ENCODE measurements at regions not wholly inside any gene's neighbourhood (a gene's known extent, or its start where the extent isn't known, plus 50 kb on each side); places are given as distances from the start of the nearest gene placed in this dataset.

GRCh38 chr5:81896764-81897163, 75.1 kb upstream of the ATG10 start:
- DNase-seq: no peak
- Histone ChIP-seq H3K4me1 (ENCODE audit: control insufficient read depth, insufficient read depth, low read length) (no peaks in the 10 kb centered on the region), H3K27ac (ENCODE audit: low read length) (no peak overlapping the region), H3K9me3 (ENCODE audit: control insufficient read depth, low read length) (no peaks in the 10 kb centered on the region), H3K27me3 (ENCODE audit: control insufficient read depth, insufficient read depth) (no peaks in the 10 kb centered on the region), H3K4me3 (ENCODE audit: low read length) (no peak overlapping the region)
- intact Hi-C loops (cut with DNase I): no loop called here
- no peak for ATAC-seq
- WGBS: 88% methylated on average over 1 of the region's 1 CpG

GRCh38 chr5:81895307-81895706, 76.5 kb upstream of the ATG10 start:
- H3K27me3 ChIP-seq (ENCODE audit: control insufficient read depth, insufficient read depth): no peaks in the 10 kb centered on the region
- H3K4me1 ChIP-seq (ENCODE audit: control insufficient read depth, insufficient read depth, low read length): no peaks in the 10 kb centered on the region
- H3K27ac ChIP-seq (ENCODE audit: low read length): no peak overlapping the region
- DNase-seq: no peak
- no peaks in the 10 kb centered on the region for H3K9me3 ChIP-seq (ENCODE audit: control insufficient read depth, low read length)
- no peak overlapping the region for H3K4me3 ChIP-seq (ENCODE audit: low read length)
- ATAC-seq: no peak
- intact Hi-C loops (cut with DNase I): no loop called here

- WGBS: 58% methylated on average over 4 of the region's 4 CpGs
- Histone ChIP-seq H3K4me3 (ENCODE audit: low read length) (no peak overlapping the region), H3K9me3 (ENCODE audit: control insufficient read depth, low read length) (no peaks in the 10 kb centered on the region), H3K27ac (ENCODE audit: low read length) (no peak overlapping the region), H3K4me1 (ENCODE audit: control insufficient read depth, insufficient read depth, low read length) (no peaks in the 10 kb centered on the region), H3K27me3 (ENCODE audit: control insufficient read depth, insufficient read depth) (no peaks in the 10 kb centered on the region)
- ATAC-seq (no peak), DNase-seq (no peak)
- intact Hi-C loops (cut with DNase I): no loop called here
Measured at GRCh38 chr5:81893961-81894360, 77.9 kb upstream of the ATG10 start.

GRCh38 chr5:81884871-81885270, 87.0 kb upstream of the ATG10 start:
- intact Hi-C loops (cut with DNase I): no loop called here
- ATAC-seq: peak in 1 of 2 donors; percentile 72
- H3K4me1 ChIP-seq (ENCODE audit: control insufficient read depth, insufficient read depth, low read length): no peaks in the 10 kb centered on the region

GRCh38 chr5:81883371-81883770, 88.5 kb upstream of the ATG10 start:
- H3K9me3 ChIP-seq (ENCODE audit: control insufficient read depth, low read length): no peaks in the 10 kb centered on the region
- 97% methylated on average over 5 of the region's 5 CpGs for WGBS
- H3K4me3 ChIP-seq (ENCODE audit: low read length): no peak overlapping the region

More at GRCh38 chr5:81884871-81885270, 87.0 kb upstream of the ATG10 start:
- Histone ChIP-seq H3K27me3 (ENCODE audit: control insufficient read depth, insufficient read depth) (no peaks in the 10 kb centered on the region), H3K9me3 (ENCODE audit: control insufficient read depth, low read length) (no peaks in the 10 kb centered on the region), H3K27ac (ENCODE audit: low read length) (no peak overlapping the region), H3K4me3 (ENCODE audit: low read length) (no peak overlapping the region)
- DNase-seq: no peak
- 29% methylated on average over 3 of the region's 3 CpGs for WGBS

GRCh38 chr5:81881595-81881994, 90.2 kb upstream of the ATG10 start:
- intact Hi-C loops (cut with DNase I): no loop called here
- ATAC-seq: no peak
- no peak for DNase-seq
- WGBS: 76% methylated on average over 2 of the region's 2 CpGs
- Histone ChIP-seq H3K9me3 (ENCODE audit: control insufficient read depth, low read length) (no peaks in the 10 kb centered on the region), H3K27ac (ENCODE audit: low read length) (no peak overlapping the region), H3K27me3 (ENCODE audit: control insufficient read depth, insufficient read depth) (no peaks in the 10 kb centered on the region), H3K4me3 (ENCODE audit: low read length) (no peak overlapping the region), H3K4me1 (ENCODE audit: control insufficient read depth, insufficient read depth, low read length) (no peaks in the 10 kb centered on the region)

More at GRCh38 chr5:81883371-81883770, 88.5 kb upstream of the ATG10 start:
- ATAC-seq (no peak), DNase-seq (no peak)
- intact Hi-C loops (cut with DNase I): no loop called here
- Histone ChIP-seq H3K4me1 (ENCODE audit: control insufficient read depth, insufficient read depth, low read length) (no peaks in the 10 kb centered on the region), H3K27ac (ENCODE audit: low read length) (no peak overlapping the region), H3K27me3 (ENCODE audit: control insufficient read depth, insufficient read depth) (no peaks in the 10 kb centered on the region)

GRCh38 chr5:81879936-81880335, 91.9 kb upstream of the ATG10 start:
- 87% methylated on average over 3 of the region's 3 CpGs for WGBS
- no peak for DNase-seq
- intact Hi-C loops (cut with DNase I): no loop called here

GRCh38 chr5:81878333-81878732, 93.5 kb upstream of the ATG10 start:
- Histone ChIP-seq H3K27ac (ENCODE audit: low read length) (no peak overlapping the region), H3K27me3 (ENCODE audit: control insufficient read depth, insufficient read depth) (no peaks in the 10 kb centered on the region), H3K4me3 (ENCODE audit: low read length) (no peak overlapping the region), H3K9me3 (ENCODE audit: control insufficient read depth, low read length) (no peaks in the 10 kb centered on the region), H3K4me1 (ENCODE audit: control insufficient read depth, insufficient read depth, low read length) (no peaks in the 10 kb centered on the region)
- intact Hi-C loops (cut with DNase I): no loop called here
- ATAC-seq (no peak), DNase-seq (no peak)

More at GRCh38 chr5:81879936-81880335, 91.9 kb upstream of the ATG10 start:
- no peaks in the 10 kb centered on the region for H3K9me3 ChIP-seq (ENCODE audit: control insufficient read depth, low read length)
- no peaks in the 10 kb centered on the region for H3K4me1 ChIP-seq (ENCODE audit: control insufficient read depth, insufficient read depth, low read length)
- no peaks in the 10 kb centered on the region for H3K27me3 ChIP-seq (ENCODE audit: control insufficient read depth, insufficient read depth)
- ATAC-seq: no peak
- no peak overlapping the region for H3K4me3 ChIP-seq (ENCODE audit: low read length)
- H3K27ac ChIP-seq (ENCODE audit: low read length): no peak overlapping the region

GRCh38 chr5:81866994-81867393, 104.8 kb upstream of the ATG10 start:
- no peak overlapping the region for H3K4me3 ChIP-seq (ENCODE audit: low read length)
- intact Hi-C loops (cut with DNase I): no loop called here
- no peaks in the 10 kb centered on the region for H3K4me1 ChIP-seq (ENCODE audit: control insufficient read depth, insufficient read depth, low read length)
- no peaks in the 10 kb centered on the region for H3K27me3 ChIP-seq (ENCODE audit: control insufficient read depth, insufficient read depth)
- 74% methylated on average over 3 of the region's 3 CpGs for WGBS
- H3K27ac ChIP-seq (ENCODE audit: low read length): no peak overlapping the region
- no peaks in the 10 kb centered on the region for H3K9me3 ChIP-seq (ENCODE audit: control insufficient read depth, low read length)
- ATAC-seq (no peak), DNase-seq (no peak)

GRCh38 chr5:81860778-81861177, 109.9 kb upstream of the SSBP2 start:
- ATAC-seq (no peak), DNase-seq (no peak)
- Histone ChIP-seq H3K27me3 (ENCODE audit: control insufficient read depth, insufficient read depth) (no peaks in the 10 kb centered on the region), H3K9me3 (ENCODE audit: control insufficient read depth, low read length) (no peaks in the 10 kb centered on the region), H3K27ac (ENCODE audit: low read length) (no peak overlapping the region), H3K4me1 (ENCODE audit: control insufficient read depth, insufficient read depth, low read length) (no peaks in the 10 kb centered on the region), H3K4me3 (ENCODE audit: low read length) (no peak overlapping the region)
- 92% methylated on average over 1 of the region's 1 CpG for WGBS
- intact Hi-C loops (cut with DNase I): no loop called here

- Histone ChIP-seq H3K4me3 (ENCODE audit: low read length) (no peak overlapping the region), H3K27me3 (ENCODE audit: control insufficient read depth, insufficient read depth) (no peaks in the 10 kb centered on the region), H3K27ac (ENCODE audit: low read length) (no peak overlapping the region), H3K4me1 (ENCODE audit: control insufficient read depth, insufficient read depth, low read length) (no peaks in the 10 kb centered on the region), H3K9me3 (ENCODE audit: control insufficient read depth, low read length) (no peaks in the 10 kb centered on the region)
- WGBS: 76% methylated on average over 6 of the region's 6 CpGs
- ATAC-seq (no peak), DNase-seq (no peak)
- intact Hi-C loops (cut with DNase I): loop anchor here in 2 of 4 donors (10.0 kb wide), 3 partner anchors 305 to 435 kb away; no protein-coding TSS in a partner anchor
Measured at GRCh38 chr5:81859624-81860023, 108.7 kb upstream of the SSBP2 start.
